ENCODE measurements at regions not wholly inside any gene's neighbourhood (a gene's known extent, or its start where the extent isn't known, plus 50 kb on each side); places are given as distances from the start of the nearest gene placed in this dataset.

- POLR2A ChIA-PET = no interaction called here
- no peaks in the 10 kb centered on the region for H3K36me3 ChIP-seq (ENCODE audit: control insufficient read depth in 2 of 2, insufficient read depth in 1 of 2, low read length in 2 of 2)
- H3K4me3 ChIP-seq (ENCODE audit: low read depth, low read length) = no peak overlapping the region
- TF ChIP-seq ZNF366 (tag by site-specific recombination; conservative IDR thresholded peaks at IDR 0.05) = no peak
- no peak for TF ChIP-seq KLF10 (tag by site-specific recombination; IDR thresholded peaks at IDR 0.05)
- TF ChIP-seq ZNF223 (tag by site-specific recombination; IDR thresholded peaks at IDR 0.05) = no peak
- no peak for TF ChIP-seq ZNF416 (tag by site-specific recombination; IDR thresholded peaks at IDR 0.05)
- TF ChIP-seq PRDM2 (tag by site-specific recombination; IDR thresholded peaks at IDR 0.05; ENCODE audit: borderline replicate concordance) = no peak
- no peaks in the 10 kb centered on the region for H3K9me3 ChIP-seq (ENCODE audit: control insufficient read depth, insufficient read depth, low read depth, low read length)
- CTCF ChIA-PET = interaction anchor here (0.6 to 2.8 kb wide), 4 partner anchors 10 to 140 kb away, joined by 3 to 9 read pairs (median 6); no protein-coding TSS in a partner anchor
- H3K27ac ChIP-seq (ENCODE audit: extremely low read depth, low read depth, low read length) = no peak overlapping the region
- H3K4me1 ChIP-seq (ENCODE audit: control insufficient read depth, insufficient read depth, low read length) = no peaks in the 10 kb centered on the region
Measured at GRCh38 chr22:22820076-22820475, 67.5 kb upstream of the IGLL5 start.

DNA sequence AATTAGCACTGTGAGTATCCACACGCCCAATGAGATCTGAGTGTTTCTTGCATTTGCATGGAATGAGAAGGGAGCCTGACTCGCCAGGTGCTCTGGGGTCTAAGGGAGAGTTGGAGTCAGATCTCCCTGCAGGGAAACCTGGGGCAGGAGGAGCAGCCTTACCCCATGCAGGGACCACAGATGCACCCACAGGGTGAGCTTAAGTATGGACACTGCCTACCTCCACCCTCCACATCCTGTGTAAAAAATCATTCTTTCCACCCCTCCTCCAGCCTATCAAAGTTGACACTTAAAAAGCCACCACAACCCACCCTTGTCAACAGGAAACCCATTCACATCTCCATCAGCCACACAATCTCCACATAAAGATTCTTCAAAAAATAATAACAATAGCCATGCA lies 67.0 kb upstream of the IGLL5 start:
- Histone ChIP-seq H3K4me3 (ENCODE audit: low read depth, low read length) (no peak overlapping the region), H3K27ac (ENCODE audit: extremely low read depth, low read depth, low read length) (no peak overlapping the region), H3K4me1 (ENCODE audit: control insufficient read depth, insufficient read depth, low read length) (no peaks in the 10 kb centered on the region), H3K36me3 (ENCODE audit: control insufficient read depth in 2 of 2, insufficient read depth in 1 of 2, low read length in 2 of 2) (no peaks in the 10 kb centered on the region), H3K9me3 (ENCODE audit: control insufficient read depth, insufficient read depth, low read depth, low read length) (no peaks in the 10 kb centered on the region)
- ChIA-PET CTCF (interaction anchor here (1.1 to 2.8 kb wide), 3 partner anchors 10 to 139 kb away, joined by 3 to 9 read pairs (median 8); no protein-coding TSS in a partner anchor), POLR2A (no interaction called here)
- TF ChIP-seq ZNF155 (tag by site-specific recombination; IDR thresholded peaks at IDR 0.05) (no peak), ZNF362 (tag by site-specific recombination; IDR thresholded peaks at IDR 0.05) (no peak), ZNF561 (tag by site-specific recombination; IDR thresholded peaks at IDR 0.05; ENCODE audit: borderline replicate concordance) (no peak), ZNF654 (tag by site-specific recombination; IDR thresholded peaks at IDR 0.05; ENCODE audit: low read depth) (no peak), ZNF610 (tag by site-specific recombination; IDR thresholded peaks at IDR 0.05; ENCODE audit: borderline replicate concordance) (no peak), SALL2 (tag by site-specific recombination; IDR thresholded peaks at IDR 0.05; ENCODE audit: borderline replicate concordance) (no peak), IKZF3 (tag by site-specific recombination; IDR thresholded peaks at IDR 0.05) (no peak), ZNF16 (tag by site-specific recombination; IDR thresholded peaks at IDR 0.05; ENCODE audit: low read depth) (no peak)
- TF ChIP-seq, protein P1, sequence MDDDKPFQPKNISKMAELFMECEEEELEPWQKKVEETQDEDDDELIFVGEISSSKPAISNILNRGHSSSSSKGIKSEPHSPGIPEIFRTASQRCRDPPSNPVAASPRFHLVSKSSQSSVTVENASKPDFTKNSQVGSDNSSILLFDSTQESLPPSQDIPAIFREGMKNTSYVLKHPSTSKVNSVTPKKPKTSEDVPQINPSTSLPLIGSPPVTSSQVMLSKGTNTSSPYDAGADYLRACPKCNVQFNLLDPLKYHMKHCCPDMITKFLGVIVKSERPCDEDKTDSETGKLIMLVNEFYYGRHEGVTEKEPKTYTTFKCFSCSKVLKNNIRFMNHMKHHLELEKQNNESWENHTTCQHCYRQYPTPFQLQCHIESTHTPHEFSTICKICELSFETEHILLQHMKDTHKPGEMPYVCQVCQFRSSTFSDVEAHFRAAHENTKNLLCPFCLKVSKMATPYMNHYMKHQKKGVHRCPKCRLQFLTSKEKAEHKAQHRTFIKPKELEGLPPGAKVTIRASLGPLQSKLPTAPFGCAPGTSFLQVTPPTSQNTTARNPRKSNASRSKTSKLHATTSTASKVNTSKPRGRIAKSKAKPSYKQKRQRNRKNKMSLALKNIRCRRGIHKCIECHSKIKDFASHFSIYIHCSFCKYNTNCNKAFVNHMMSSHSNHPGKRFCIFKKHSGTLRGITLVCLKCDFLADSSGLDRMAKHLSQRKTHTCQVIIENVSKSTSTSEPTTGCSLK (tag by site-specific recombination; IDR thresholded peaks at IDR 0.05) = no peak

Measured in HEK293 (cell line).